A549 (cell line): ENCODE measurements at regions not wholly inside any gene's neighbourhood (a gene's known extent, or its start where the extent isn't known, plus 50 kb on each side); places are given as distances from the start of the nearest gene placed in this dataset.

ENCODE experiments used
- ATAC-seq, 2 experiments: fragments of 200-7000 bp in 1 of 2; fragments of >200 bp in 1 of 2; cut with Nextera tagmentation in 1 of 2; cut with Tn5 transposase in 1 of 2; 3 replicates each; pipeline versions ENCODE4 v1.8.0 to v1.9.1; 2018 to 2020; ENCODE audit warnings: mild to moderate bottlenecking in 1 of 2, moderate library complexity in 1 of 2
- CTCF ChIA-PET: fragments of 300-600 bp; sonication (Branson Sonifier 250); formaldehyde crosslinking; extraction: SDS; loops from one replicate; lab custom pipeline; 2021; ENCODE audit warnings: antibody characterized with exemption, inconsistent platforms; lab: Yijun Ruan, JAX
- POLR2A ChIA-PET: fragments of 350-600 bp; formaldehyde crosslinking; extraction: SDS; loops from one replicate; lab custom pipeline; 2021; ENCODE audit warnings: antibody characterized with exemption, inconsistent platforms; lab: Yijun Ruan, JAX
- DNase-seq, 2 experiments: peaks; one replicate each; pipeline versions ENCODE4 v3.0.0 to v3.0.0-alpha.2; 2011 to 2016; ENCODE audit warnings: low read depth in 1 of 2, low spot score in 1 of 2
- FAIRE-seq: peaks from 2 replicates; lab custom pipeline; 2011; peaks lifted over from hg19 to GRCh38; lab: Jason Lieb, UNC
- H3K27ac ChIP-seq, 2 experiments: fragments of >200 bp; sonication (Bioruptor Twin); formaldehyde crosslinking; 3 replicates each; pipeline ENCODE4 v1.5.1; 2016 to 2017
- H3K4me1 ChIP-seq: fragments of >200 bp; sonication (Bioruptor Twin); formaldehyde crosslinking; 3 replicates; pipeline ENCODE4 v1.6.1; 2016
- H3K4me2 ChIP-seq: fragments of >200 bp; sonication (Bioruptor Twin); formaldehyde crosslinking; 3 replicates; pipeline ENCODE4 v1.6.1; 2016
- H3K4me3 ChIP-seq: fragments of >200 bp; sonication (Bioruptor Twin); formaldehyde crosslinking; 3 replicates; pipeline ENCODE4 v1.5.1; 2016
- H3K9me3 ChIP-seq: fragments of >200 bp; sonication (Bioruptor Twin); formaldehyde crosslinking; 3 replicates; pipeline ENCODE4 v1.6.1; 2016
- CBX2 ChIP-seq: fragments of 200-600 bp; sonication (generic); IDR thresholded peaks from 2 replicates; pipeline ENCODE4 v1.6.1; 2016; ENCODE audit warnings: low read depth, mild to moderate bottlenecking, borderline replicate concordance
- EHMT2 ChIP-seq: fragments of 200-600 bp; sonication (generic); IDR thresholded peaks from 2 replicates; pipeline ENCODE4 v1.6.1; 2016; ENCODE audit warnings: antibody characterized with exemption, low read depth, mild to moderate bottlenecking, moderate library complexity
- EP300 ChIP-seq, 2 experiments: fragments of >200 bp; sonication (Bioruptor Twin); formaldehyde crosslinking; IDR thresholded peaks; 2 replicates in 1 of 2; 3 replicates in 1 of 2; pipeline ENCODE4 v1.6.1; 2016 to 2017
- FOXS1 ChIP-seq: fragments of 250-450 bp; sonication (Bioruptor Pico); IDR thresholded peaks from 2 replicates; pipeline ENCODE4 v1.5.0; 2020; ENCODE audit warnings: mild to moderate bottlenecking, moderate library complexity
- GATA3 ChIP-seq: IDR thresholded peaks from 2 replicates; pipeline ENCODE4 v1.6.1; 2012; ENCODE audit warnings: borderline replicate concordance
- HDAC2 ChIP-seq: fragments of 200-600 bp; sonication (generic); IDR thresholded peaks from 2 replicates; pipeline ENCODE4 v1.6.1; 2016
- HEYL ChIP-seq: fragments of 250-450 bp; sonication (Bioruptor Pico); IDR thresholded peaks from 2 replicates; pipeline ENCODE4 v1.8.0; 2021; ENCODE audit warnings: mild to moderate bottlenecking, moderate library complexity
- HOXA7 ChIP-seq: fragments of 250-450 bp; sonication (Bioruptor Pico); IDR thresholded peaks from 2 replicates; pipeline ENCODE4 v1.5.0; 2020; ENCODE audit warnings: mild to moderate bottlenecking, moderate library complexity
- HOXB13 ChIP-seq: fragments of 250-450 bp; sonication (Bioruptor Pico); IDR thresholded peaks from 2 replicates; pipeline ENCODE4 v1.5.0; 2020; ENCODE audit warnings: low read depth, mild to moderate bottlenecking, moderate library complexity
- HOXB5 ChIP-seq: fragments of 250-450 bp; sonication (Bioruptor Pico); IDR thresholded peaks from 2 replicates; pipeline ENCODE4 v1.5.0; 2020; ENCODE audit warnings: mild to moderate bottlenecking, moderate library complexity
- JUN ChIP-seq, 2 experiments: fragments of >200 bp; sonication (Bioruptor Twin); formaldehyde crosslinking; IDR thresholded peaks; 2 replicates in 1 of 2; 3 replicates in 1 of 2; pipeline ENCODE4 v1.6.1; 2016 to 2017
- KDM5A ChIP-seq: fragments of 200-600 bp; sonication (generic); IDR thresholded peaks from 2 replicates; pipeline ENCODE4 v1.6.1; 2016; ENCODE audit warnings: antibody characterized with exemption, mild to moderate bottlenecking
- MAFK ChIP-seq: fragments of 450-650 bp; IDR thresholded peaks from 2 replicates; pipeline ENCODE4 v1.6.1; 2014; ENCODE audit not compliant: partially characterized antibody
- MAZ ChIP-seq: fragments of 150-350 bp; IDR thresholded peaks from 2 replicates; pipeline ENCODE4 v1.6.1; 2014; ENCODE audit warnings: antibody characterized with exemption, low read depth, low read length, borderline replicate concordance
- NFE2L2 ChIP-seq: fragments of 150-350 bp; conservative IDR thresholded peaks from 2 replicates; pipeline ENCODE4 v1.6.1; 2014; ENCODE audit warnings: low read length
- SMC3 ChIP-seq: fragments of >200 bp; sonication (Bioruptor Twin); formaldehyde crosslinking; IDR thresholded peaks from 3 replicates; pipeline ENCODE4 v1.6.1; 2018; ENCODE audit warnings: inconsistent platforms
- SREBF2 ChIP-seq: fragments of 450-650 bp; IDR thresholded peaks from 2 replicates; pipeline ENCODE4 v1.6.1; 2014; ENCODE audit warnings: mild to moderate bottlenecking, moderate library complexity
- ZC3H11A ChIP-seq: fragments of 450-650 bp; IDR thresholded peaks from 2 replicates; pipeline ENCODE4 v1.6.1; 2014; ENCODE audit warnings: antibody characterized with exemption, mild to moderate bottlenecking
- ZFP36 ChIP-seq: fragments of 450-650 bp; IDR thresholded peaks from 2 replicates; pipeline ENCODE4 v1.6.1; 2014; ENCODE audit warnings: borderline replicate concordance; ENCODE audit not compliant: partially characterized antibody
- ZNF302 ChIP-seq: fragments of 250-450 bp; sonication (Bioruptor Pico); IDR thresholded peaks from 2 replicates; pipeline ENCODE4 v1.9.0; 2021; ENCODE audit warnings: inconsistent platforms, mild to moderate bottlenecking, moderate library complexity
- WGBS: methylation state at CpG from one replicate; pipeline ENCODE4 v1.1.6; 2017; ENCODE audit errors: missing lambda C conversion rate; 5-methylcytosine and 5-hydroxymethylcytosine counted together
- TF ChIP-seq, protein P1 (sequence below): IDR thresholded peaks from 2 replicates; pipeline ENCODE4 v1.6.1; 2012; ENCODE audit warnings: low read depth, borderline replicate concordance
- TF ChIP-seq, protein P2 (sequence below): fragments of 200-600 bp; sonication (generic); IDR thresholded peaks from 2 replicates; pipeline ENCODE4 v1.6.1; 2016; ENCODE audit warnings: antibody characterized with exemption, mild to moderate bottlenecking, moderate library complexity
- TF ChIP-seq, protein P3 (sequence below): fragments of >200 bp; sonication (Bioruptor Twin); formaldehyde crosslinking; IDR thresholded peaks from 2 replicates; pipeline ENCODE4 v1.6.1; 2016
- TF ChIP-seq, protein P4 (sequence below): fragments of 250-450 bp; sonication (Bioruptor Pico); IDR thresholded peaks from 2 replicates; pipeline ENCODE4 v1.5.0; 2020; ENCODE audit warnings: low read depth, mild to moderate bottlenecking, moderate library complexity
- TF ChIP-seq, protein P5 (sequence below): IDR thresholded peaks from 2 replicates; pipeline ENCODE4 v1.6.1; 2012
- TF ChIP-seq, protein P6 (sequence below): fragments of 250-450 bp; sonication (Bioruptor Pico); IDR thresholded peaks from 2 replicates; pipeline ENCODE4 v1.5.0; 2021; ENCODE audit warnings: mild to moderate bottlenecking, moderate library complexity, borderline replicate concordance

DNA sequence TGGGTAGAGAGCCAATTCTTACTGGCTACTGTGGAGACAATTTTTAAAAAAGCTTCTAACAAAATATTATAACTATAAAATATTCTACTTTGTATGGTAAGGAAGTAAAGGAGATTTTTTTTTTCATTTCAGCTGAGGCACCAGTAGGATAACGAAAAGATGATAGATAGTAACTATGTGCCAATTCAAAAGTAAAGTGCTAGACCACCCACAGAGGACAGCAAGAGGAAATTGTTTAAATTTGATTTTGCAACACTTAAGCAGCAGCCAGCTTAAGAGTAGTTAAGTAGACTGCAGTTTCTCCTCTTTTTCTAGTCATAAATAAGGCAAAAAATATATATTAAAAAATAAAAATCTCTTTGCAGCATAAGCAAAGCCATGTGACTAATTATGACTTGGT is 1539.3 kb upstream of the ACO1 start:
- Histone ChIP-seq H3K4me1 (no peaks in the 10 kb centered on the region), H3K27ac (no peak overlapping the region), H3K4me3 (no peak overlapping the region), H3K9me3 (no peaks in the 10 kb centered on the region), H3K4me2 (no peak overlapping the region)
- ATAC-seq (no peak), FAIRE-seq (no peak), DNase-seq (no peak)
- WGBS = 5% methylated on average over 1 of the region's 1 CpG
- ChIA-PET POLR2A (no interaction called here), CTCF (no interaction called here)
- TF ChIP-seq, protein P1, sequence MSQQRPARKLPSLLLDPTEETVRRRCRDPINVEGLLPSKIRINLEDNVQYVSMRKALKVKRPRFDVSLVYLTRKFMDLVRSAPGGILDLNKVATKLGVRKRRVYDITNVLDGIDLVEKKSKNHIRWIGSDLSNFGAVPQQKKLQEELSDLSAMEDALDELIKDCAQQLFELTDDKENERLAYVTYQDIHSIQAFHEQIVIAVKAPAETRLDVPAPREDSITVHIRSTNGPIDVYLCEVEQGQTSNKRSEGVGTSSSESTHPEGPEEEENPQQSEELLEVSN = no peak
- TF ChIP-seq MAZ (no peak), KDM5A (no peak), HOXB13 (CRISPR knock-in tag) (no peak), CBX2 (no peak), GATA3 (no peak), SMC3 (no peak), FOXS1 (CRISPR knock-in tag) (no peak)
- TF ChIP-seq, protein P2, sequence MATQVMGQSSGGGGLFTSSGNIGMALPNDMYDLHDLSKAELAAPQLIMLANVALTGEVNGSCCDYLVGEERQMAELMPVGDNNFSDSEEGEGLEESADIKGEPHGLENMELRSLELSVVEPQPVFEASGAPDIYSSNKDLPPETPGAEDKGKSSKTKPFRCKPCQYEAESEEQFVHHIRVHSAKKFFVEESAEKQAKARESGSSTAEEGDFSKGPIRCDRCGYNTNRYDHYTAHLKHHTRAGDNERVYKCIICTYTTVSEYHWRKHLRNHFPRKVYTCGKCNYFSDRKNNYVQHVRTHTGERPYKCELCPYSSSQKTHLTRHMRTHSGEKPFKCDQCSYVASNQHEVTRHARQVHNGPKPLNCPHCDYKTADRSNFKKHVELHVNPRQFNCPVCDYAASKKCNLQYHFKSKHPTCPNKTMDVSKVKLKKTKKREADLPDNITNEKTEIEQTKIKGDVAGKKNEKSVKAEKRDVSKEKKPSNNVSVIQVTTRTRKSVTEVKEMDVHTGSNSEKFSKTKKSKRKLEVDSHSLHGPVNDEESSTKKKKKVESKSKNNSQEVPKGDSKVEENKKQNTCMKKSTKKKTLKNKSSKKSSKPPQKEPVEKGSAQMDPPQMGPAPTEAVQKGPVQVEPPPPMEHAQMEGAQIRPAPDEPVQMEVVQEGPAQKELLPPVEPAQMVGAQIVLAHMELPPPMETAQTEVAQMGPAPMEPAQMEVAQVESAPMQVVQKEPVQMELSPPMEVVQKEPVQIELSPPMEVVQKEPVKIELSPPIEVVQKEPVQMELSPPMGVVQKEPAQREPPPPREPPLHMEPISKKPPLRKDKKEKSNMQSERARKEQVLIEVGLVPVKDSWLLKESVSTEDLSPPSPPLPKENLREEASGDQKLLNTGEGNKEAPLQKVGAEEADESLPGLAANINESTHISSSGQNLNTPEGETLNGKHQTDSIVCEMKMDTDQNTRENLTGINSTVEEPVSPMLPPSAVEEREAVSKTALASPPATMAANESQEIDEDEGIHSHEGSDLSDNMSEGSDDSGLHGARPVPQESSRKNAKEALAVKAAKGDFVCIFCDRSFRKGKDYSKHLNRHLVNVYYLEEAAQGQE = no peak
- TF ChIP-seq, protein P3, sequence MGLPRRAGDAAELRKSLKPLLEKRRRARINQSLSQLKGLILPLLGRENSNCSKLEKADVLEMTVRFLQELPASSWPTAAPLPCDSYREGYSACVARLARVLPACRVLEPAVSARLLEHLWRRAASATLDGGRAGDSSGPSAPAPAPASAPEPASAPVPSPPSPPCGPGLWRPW = no peak

DNA sequence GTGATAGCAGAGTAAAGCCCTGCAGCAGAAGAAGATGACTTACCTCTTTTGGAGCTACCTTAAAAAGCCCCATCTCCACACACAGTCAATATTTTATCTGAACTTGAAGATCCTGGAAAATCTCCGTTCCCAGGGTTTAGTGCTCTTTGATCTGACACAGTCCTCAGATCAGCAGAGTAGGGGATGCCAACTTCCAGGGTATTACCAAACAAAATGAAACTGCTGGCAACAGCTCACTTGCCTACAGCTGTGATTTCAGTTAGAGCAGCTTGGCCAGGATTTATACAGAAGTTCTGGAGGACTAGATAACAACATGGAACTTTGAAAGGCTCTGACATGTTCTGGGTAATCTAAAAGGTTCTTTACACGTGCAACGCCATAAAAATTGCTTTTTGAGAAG is 1537.8 kb upstream of the ACO1 start:
- POLR2A ChIA-PET = no interaction called here
- CTCF ChIA-PET = no interaction called here
- H3K4me1 ChIP-seq = no peaks in the 10 kb centered on the region
- no peak overlapping the region for H3K4me2 ChIP-seq
- no peak for ATAC-seq
- FAIRE-seq = no peak
- H3K9me3 ChIP-seq = no peaks in the 10 kb centered on the region
- WGBS = 7% methylated on average over 3 of the region's 3 CpGs
- no peak for DNase-seq
- no peak overlapping the region for H3K27ac ChIP-seq
- H3K4me3 ChIP-seq = no peak overlapping the region
- TF ChIP-seq ZC3H11A (no peak), KDM5A (no peak), HDAC2 (no peak), NFE2L2 (no peak), MAFK (no peak), SREBF2 (no peak), HOXA7 (no peak), ZFP36 (no peak), HOXB5 (CRISPR knock-in tag) (no peak)
- TF ChIP-seq, protein P4, sequence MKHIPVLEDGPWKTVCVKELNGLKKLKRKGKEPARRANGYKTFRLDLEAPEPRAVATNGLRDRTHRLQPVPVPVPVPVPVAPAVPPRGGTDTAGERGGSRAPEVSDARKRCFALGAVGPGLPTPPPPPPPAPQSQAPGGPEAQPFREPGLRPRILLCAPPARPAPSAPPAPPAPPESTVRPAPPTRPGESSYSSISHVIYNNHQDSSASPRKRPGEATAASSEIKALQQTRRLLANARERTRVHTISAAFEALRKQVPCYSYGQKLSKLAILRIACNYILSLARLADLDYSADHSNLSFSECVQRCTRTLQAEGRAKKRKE = no peak

DNA sequence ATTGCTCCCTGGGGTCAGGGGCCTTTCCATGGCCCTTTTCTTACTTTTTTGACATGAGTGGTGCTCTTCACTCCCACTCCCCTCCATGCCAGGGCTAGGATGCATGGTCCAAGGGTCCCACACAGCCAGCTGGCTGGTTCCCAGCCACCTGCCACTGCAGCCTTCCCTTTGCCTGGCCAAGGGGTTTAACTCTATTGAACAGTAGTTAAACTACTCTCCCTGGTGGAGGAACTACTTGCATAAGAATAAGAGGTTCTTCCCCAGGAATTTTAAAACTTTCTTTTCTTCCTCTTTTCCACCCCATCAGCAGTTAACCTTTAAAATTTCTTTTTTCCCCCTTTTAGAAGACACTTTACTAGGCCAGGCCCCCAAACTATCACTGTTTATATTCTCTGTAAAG is 1532.8 kb upstream of the ACO1 start:
- FAIRE-seq = no peak
- POLR2A ChIA-PET = no interaction called here
- H3K4me2 ChIP-seq = no peak overlapping the region

More for the DNA sequence above, 1532.8 kb upstream of the ACO1 start:
- no peak overlapping the region for H3K27ac ChIP-seq
- TF ChIP-seq HEYL (CRISPR knock-in tag) = no peak
- TF ChIP-seq, protein P5, sequence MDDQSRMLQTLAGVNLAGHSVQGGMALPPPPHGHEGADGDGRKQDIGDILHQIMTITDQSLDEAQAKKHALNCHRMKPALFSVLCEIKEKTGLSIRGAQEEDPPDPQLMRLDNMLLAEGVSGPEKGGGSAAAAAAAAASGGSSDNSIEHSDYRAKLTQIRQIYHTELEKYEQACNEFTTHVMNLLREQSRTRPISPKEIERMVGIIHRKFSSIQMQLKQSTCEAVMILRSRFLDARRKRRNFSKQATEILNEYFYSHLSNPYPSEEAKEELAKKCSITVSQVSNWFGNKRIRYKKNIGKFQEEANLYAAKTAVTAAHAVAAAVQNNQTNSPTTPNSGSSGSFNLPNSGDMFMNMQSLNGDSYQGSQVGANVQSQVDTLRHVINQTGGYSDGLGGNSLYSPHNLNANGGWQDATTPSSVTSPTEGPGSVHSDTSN = no peak
- TF ChIP-seq, protein P6, sequence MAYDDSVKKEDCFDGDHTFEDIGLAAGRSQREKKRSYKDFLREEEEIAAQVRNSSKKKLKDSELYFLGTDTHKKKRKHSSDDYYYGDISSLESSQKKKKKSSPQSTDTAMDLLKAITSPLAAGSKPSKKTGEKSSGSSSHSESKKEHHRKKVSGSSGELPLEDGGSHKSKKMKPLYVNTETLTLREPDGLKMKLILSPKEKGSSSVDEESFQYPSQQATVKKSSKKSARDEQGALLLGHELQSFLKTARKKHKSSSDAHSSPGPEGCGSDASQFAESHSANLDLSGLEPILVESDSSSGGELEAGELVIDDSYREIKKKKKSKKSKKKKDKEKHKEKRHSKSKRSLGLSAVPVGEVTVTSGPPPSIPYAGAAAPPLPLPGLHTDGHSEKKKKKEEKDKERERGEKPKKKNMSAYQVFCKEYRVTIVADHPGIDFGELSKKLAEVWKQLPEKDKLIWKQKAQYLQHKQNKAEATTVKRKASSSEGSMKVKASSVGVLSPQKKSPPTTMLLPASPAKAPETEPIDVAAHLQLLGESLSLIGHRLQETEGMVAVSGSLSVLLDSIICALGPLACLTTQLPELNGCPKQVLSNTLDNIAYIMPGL (CRISPR knock-in tag) = no peak
- no peak for TF ChIP-seq ZNF302 (CRISPR knock-in tag)
- TF ChIP-seq EHMT2 = no peak
- TF ChIP-seq, protein P3 = no peak
- TF ChIP-seq JUN (IDR thresholded peaks at IDR 0.05) = no peak
- no peak for TF ChIP-seq EP300 (IDR thresholded peaks at IDR 0.05)
- TF ChIP-seq, all 56 proteins: peak for 0
- no peak overlapping the region for H3K4me3 ChIP-seq
- no peaks in the 10 kb centered on the region for H3K9me3 ChIP-seq
- DNase-seq (no peak), ATAC-seq (no peak)
- CTCF ChIA-PET = no interaction called here
- H3K4me1 ChIP-seq = no peaks in the 10 kb centered on the region
